ENCODE measurements at regions not wholly inside any gene's neighbourhood (a gene's known extent, or its start where the extent isn't known, plus 50 kb on each side); places are given as distances from the start of the nearest gene placed in this dataset.

DNA sequence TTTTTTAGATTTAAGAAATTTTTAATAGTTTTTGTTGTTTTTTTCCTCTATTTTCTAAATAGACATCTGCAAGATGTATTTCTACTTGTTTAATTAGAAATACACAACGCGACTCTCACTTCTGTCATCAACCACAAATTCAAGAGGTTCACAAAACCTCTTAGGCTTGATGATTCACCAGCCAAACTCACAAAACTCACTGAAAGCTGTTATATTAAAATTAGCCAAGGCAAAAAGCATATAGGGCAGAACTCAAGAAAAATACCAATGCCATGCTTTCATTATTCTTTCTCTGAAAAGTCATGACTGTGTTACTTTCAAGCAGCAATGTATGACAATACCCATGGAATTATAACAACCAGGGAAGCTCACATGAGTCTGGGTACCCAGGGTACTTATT lies 487.0 kb upstream of the RGS18 start:
- TF ChIP-seq CTCF (IDR thresholded peaks at IDR 0.05) (no peak), POLR2AphosphoS5 (IDR thresholded peaks at IDR 0.05) (no peak), POLR2A (IDR thresholded peaks at IDR 0.05; ENCODE audit: low read depth) (no peak), EP300 (IDR thresholded peaks at IDR 0.05) (no peak)
